Endothelial cell of umbilical vein (primary cell): ENCODE measurements at regions not wholly inside any gene's neighbourhood (a gene's known extent, or its start where the extent isn't known, plus 50 kb on each side); places are given as distances from the start of the nearest gene placed in this dataset.

ENCODE experiments used
- BruUV-seq: library from RNA; stranded (reverse); fragments of 400-500 nt; replicated peaks from 2 replicates; lab custom pipeline; 2021; lab: Mats Ljungman, UMichigan
- CTCF ChIA-PET: fragments of 300-600, 350-600 bp; sonication (Branson Sonifier 250); formaldehyde crosslinking; loops from one replicate; lab custom pipeline; 2021; ENCODE audit warnings: antibody characterized with exemption, inconsistent platforms; lab: Charles Lee
- POLR2A ChIA-PET: fragments of 300-600, 350-600 bp; sonication (Branson Sonifier 250); formaldehyde crosslinking; loops from one replicate; lab custom pipeline; 2021; ENCODE audit warnings: antibody characterized with exemption, inconsistent platforms; lab: Charles Lee
- DNase-seq: peaks from one replicate; pipeline ENCODE4 v3.0.0-alpha.2; 2011; ENCODE audit warnings: low read depth, low spot score
- FAIRE-seq: peaks from 2 replicates; lab custom pipeline; 2011; peaks lifted over from hg19 to GRCh38; lab: Jason Lieb, UNC
- H2AFZ ChIP-seq: 2 replicates; pipeline ENCODE4 v1.6.0; 2012; ENCODE audit warnings: low read depth, low read length, control low read depth, inconsistent platforms
- H3K27ac ChIP-seq: 2 replicates; pipeline ENCODE4 v1.5.1; 2011; ENCODE audit warnings: low read depth, mild to moderate bottlenecking, control low read depth, low read length, moderate library complexity; ENCODE audit not compliant: insufficient read depth
- H3K27me3 ChIP-seq, 2 experiments: 2 replicates each; pipeline versions ENCODE4 v1.6.0 to v1.6.1; 2011; ENCODE audit warnings: low read length in 2 of 2, mixed read lengths in 1 of 2; ENCODE audit not compliant: control insufficient read depth in 2 of 2, insufficient read depth in 2 of 2
- H3K36me3 ChIP-seq, 2 experiments: 2 replicates in 1 of 2; 3 replicates in 1 of 2; pipeline ENCODE4 v1.5.1; 2011; ENCODE audit warnings: low read length in 2 of 2, mild to moderate bottlenecking in 1 of 2, moderate library complexity in 1 of 2; ENCODE audit not compliant: control insufficient read depth in 2 of 2, insufficient read depth in 2 of 2; ENCODE audit errors: extremely low read depth in 1 of 2
- H3K4me1 ChIP-seq: 3 replicates; pipeline ENCODE4 v1.5.1; 2011; ENCODE audit warnings: mild to moderate bottlenecking, low read length; ENCODE audit not compliant: control insufficient read depth, insufficient read depth; ENCODE audit errors: extremely low read depth
- H3K4me2 ChIP-seq: 2 replicates; pipeline ENCODE4 v1.6.1; 2011; ENCODE audit warnings: low read length, control low read depth, mixed read lengths; ENCODE audit not compliant: insufficient read depth
- H3K4me3 ChIP-seq, 3 experiments: fragments of 200-600 bp in 1 of 3; sonication (generic), shearing (Covaris generic) in 1 of 3; replicated peaks in 1 of 3; 2 replicates each; pipeline ENCODE4 v1.5.1; 2011 to 2016; ENCODE audit warnings: control low read depth in 3 of 3, low read length in 3 of 3, mild to moderate bottlenecking in 2 of 3, inconsistent platforms in 1 of 3, low read depth in 1 of 3, moderate library complexity in 1 of 3; ENCODE audit not compliant: insufficient read depth in 1 of 3
- H3K79me2 ChIP-seq: 2 replicates; pipeline ENCODE4 v1.6.0; 2012; ENCODE audit warnings: low read length, inconsistent platforms; ENCODE audit not compliant: control insufficient read depth, insufficient read depth
- H3K9ac ChIP-seq: replicated peaks from 2 replicates; pipeline ENCODE3; 2011; ENCODE audit warnings: low read length, control low read depth; ENCODE audit not compliant: insufficient read depth; ENCODE audit errors: extremely low read depth
- H3K9me1 ChIP-seq: replicated peaks from 3 replicates; pipeline ENCODE4 v1.6.0; 2011; ENCODE audit warnings: mild to moderate bottlenecking, low read length; ENCODE audit not compliant: control insufficient read depth, insufficient read depth; ENCODE audit errors: extremely low read depth
- H3K9me3 ChIP-seq: replicated peaks from 2 replicates; pipeline ENCODE4 v1.5.1; 2012; ENCODE audit warnings: low read length, inconsistent platforms; ENCODE audit not compliant: control insufficient read depth, insufficient read depth
- H4K20me1 ChIP-seq: replicated peaks from 2 replicates; pipeline ENCODE3; 2011; ENCODE audit warnings: mild to moderate bottlenecking, low read length; ENCODE audit not compliant: control insufficient read depth, insufficient read depth; ENCODE audit errors: extremely low read depth
- EZH2 ChIP-seq: IDR thresholded peaks from 2 replicates; pipeline ENCODE4 v1.6.1; 2012; ENCODE audit warnings: borderline replicate concordance, low read depth, mild to moderate bottlenecking, moderate library complexity, low read length, inconsistent platforms; ENCODE audit not compliant: severe bottlenecking
- FOS ChIP-seq: IDR thresholded peaks from 2 replicates; pipeline ENCODE4 v1.6.1; 2011; ENCODE audit warnings: mild to moderate bottlenecking, low read length, moderate library complexity, borderline replicate concordance; ENCODE audit not compliant: insufficient read depth
- GATA2 ChIP-seq: IDR thresholded peaks from 2 replicates; pipeline ENCODE4 v1.7.0; 2011; ENCODE audit warnings: low read depth, mild to moderate bottlenecking, moderate library complexity, mixed read lengths, low read length; ENCODE audit not compliant: insufficient read length, insufficient read depth
- JUN ChIP-seq: IDR thresholded peaks from 2 replicates; pipeline ENCODE4 v1.6.1; 2011; ENCODE audit warnings: borderline replicate concordance, low read depth; ENCODE audit not compliant: insufficient read length, insufficient read depth
- MYC ChIP-seq: IDR thresholded peaks from one replicate; pipeline ENCODE4 v1.6.1; 2011; ENCODE audit warnings: mild to moderate bottlenecking, low read depth, low read length
- POLR2AphosphoS5 ChIP-seq: IDR thresholded peaks from 2 replicates; pipeline ENCODE4 v1.6.1; 2012; ENCODE audit warnings: low read depth, mild to moderate bottlenecking, control low read depth, low read length, moderate library complexity; ENCODE audit not compliant: insufficient read depth
- dilution Hi-C: fragments of 300-500 bp; cut with MboI; formaldehyde crosslinking; loops from one replicate; pipeline ENCODE4 v1.15.0; 2019; ENCODE audit warnings: low sequenced_read_pairs; ENCODE audit not compliant: extremely low pct_ligation_motif_present
- intact Hi-C: fragments of 100-400 bp; cut with micrococcal nuclease; formaldehyde crosslinking; loops from one replicate; pipeline ENCODE4 v1.10.0; 2022
- TF ChIP-seq, protein P1 (sequence below), 2 donors: IDR thresholded peaks; 1 replicate in 1 of 2; 2 replicates in 1 of 2; pipeline ENCODE4 v1.5.1; 2011; ENCODE audit warnings: low read length in 2 of 2, mild to moderate bottlenecking in 2 of 2, moderate library complexity in 2 of 2, control low read depth in 1 of 2, inconsistent platforms in 1 of 2, low read depth in 1 of 2; ENCODE audit not compliant: insufficient read depth in 1 of 2; ENCODE audit errors: extremely low read depth in 1 of 2
- TF ChIP-seq, protein P2 (sequence below): IDR thresholded peaks from 2 replicates; pipeline ENCODE4 v1.6.1; 2011; ENCODE audit not compliant: insufficient read depth, insufficient read length

DNA sequence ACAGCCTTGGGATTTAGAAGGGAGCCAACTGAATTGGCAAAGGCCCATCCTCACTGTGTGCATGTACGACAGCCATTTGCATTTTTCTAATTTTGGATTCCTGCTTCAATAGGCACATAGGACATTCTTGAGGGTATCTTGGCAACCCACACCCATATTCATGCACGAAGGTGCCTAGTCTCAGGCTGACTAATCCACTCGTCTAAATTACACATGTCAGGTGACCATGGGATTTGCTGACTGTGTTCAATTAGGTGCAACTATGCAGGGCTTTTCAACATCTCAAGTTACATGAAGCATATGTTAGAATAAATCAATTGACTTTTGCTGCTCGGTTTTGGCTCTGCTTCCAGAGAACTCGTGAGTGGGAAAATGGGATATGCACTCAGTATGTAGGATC lies 249.7 kb downstream of the SP3 start:
- Histone ChIP-seq H3K4me1 (no peaks in the 10 kb centered on the region), H3K9me3 (no peaks in the 10 kb centered on the region), H3K9me1 (no peaks in the 10 kb centered on the region), H3K36me3 (no peaks in the 10 kb centered on the region), H2AFZ (no peak overlapping the region), H4K20me1 (no peaks in the 10 kb centered on the region), H3K27ac (no peak overlapping the region), H3K4me3 (no peak overlapping the region), H3K27me3 (peaks cover 0 to 2% of the 10 kb centered on the region in 2 experiments), H3K9ac (no peak overlapping the region), H3K79me2 (no peaks in the 10 kb centered on the region), H3K4me2 (no peak overlapping the region)
- no peak for DNase-seq
- ChIA-PET POLR2A (no interaction called here), CTCF (interaction anchor here (0.7 kb wide), 1 partner anchor 22 kb away, joined by 3 read pairs; no protein-coding TSS in a partner anchor)
- FAIRE-seq: no peak
- TF ChIP-seq MYC (no peak), GATA2 (no peak), POLR2AphosphoS5 (no peak), FOS (no peak), EZH2 (no peak), JUN (no peak)
- TF ChIP-seq, protein P1, sequence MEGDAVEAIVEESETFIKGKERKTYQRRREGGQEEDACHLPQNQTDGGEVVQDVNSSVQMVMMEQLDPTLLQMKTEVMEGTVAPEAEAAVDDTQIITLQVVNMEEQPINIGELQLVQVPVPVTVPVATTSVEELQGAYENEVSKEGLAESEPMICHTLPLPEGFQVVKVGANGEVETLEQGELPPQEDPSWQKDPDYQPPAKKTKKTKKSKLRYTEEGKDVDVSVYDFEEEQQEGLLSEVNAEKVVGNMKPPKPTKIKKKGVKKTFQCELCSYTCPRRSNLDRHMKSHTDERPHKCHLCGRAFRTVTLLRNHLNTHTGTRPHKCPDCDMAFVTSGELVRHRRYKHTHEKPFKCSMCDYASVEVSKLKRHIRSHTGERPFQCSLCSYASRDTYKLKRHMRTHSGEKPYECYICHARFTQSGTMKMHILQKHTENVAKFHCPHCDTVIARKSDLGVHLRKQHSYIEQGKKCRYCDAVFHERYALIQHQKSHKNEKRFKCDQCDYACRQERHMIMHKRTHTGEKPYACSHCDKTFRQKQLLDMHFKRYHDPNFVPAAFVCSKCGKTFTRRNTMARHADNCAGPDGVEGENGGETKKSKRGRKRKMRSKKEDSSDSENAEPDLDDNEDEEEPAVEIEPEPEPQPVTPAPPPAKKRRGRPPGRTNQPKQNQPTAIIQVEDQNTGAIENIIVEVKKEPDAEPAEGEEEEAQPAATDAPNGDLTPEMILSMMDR (IDR thresholded peaks at IDR 0.05; ENCODE audit: extremely low read depth in 1 of 2, insufficient read depth in 1 of 2, low read depth in 1 of 2, low read length in 2 of 2): no peak
- TF ChIP-seq, protein P2, sequence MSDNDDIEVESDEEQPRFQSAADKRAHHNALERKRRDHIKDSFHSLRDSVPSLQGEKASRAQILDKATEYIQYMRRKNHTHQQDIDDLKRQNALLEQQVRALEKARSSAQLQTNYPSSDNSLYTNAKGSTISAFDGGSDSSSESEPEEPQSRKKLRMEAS: no peak
- BruUV-seq: no TSS peak
- intact Hi-C loops (no loop called here), dilution Hi-C loops (no loop called here)
